OCI-LY1 (cell line): ENCODE measurements at regions not wholly inside any gene's neighbourhood (a gene's known extent, or its start where the extent isn't known, plus 50 kb on each side); places are given as distances from the start of the nearest gene placed in this dataset.

Experiments
- H2AFZ ChIP-seq: fragments of 200-600 bp; sonication (generic), shearing (Covaris generic); 2 replicates; pipeline ENCODE4 v1.6.0; 2014; ENCODE audit warnings: antibody characterized with exemption, mild to moderate bottlenecking, low read length
- H3F3A ChIP-seq: fragments of 200-600 bp; sonication (generic), shearing (Covaris generic); 2 replicates; pipeline ENCODE4 v1.6.0; 2014; ENCODE audit warnings: mild to moderate bottlenecking, antibody characterized with exemption, low read length, moderate library complexity; ENCODE audit not compliant: insufficient read depth
- H3K27ac ChIP-seq: fragments of 200-600 bp; sonication (generic); 2 replicates; pipeline ENCODE4 v1.5.1; 2014; ENCODE audit warnings: low read length, mixed run types, mild to moderate bottlenecking, low read depth; ENCODE audit not compliant: poor library complexity, severe bottlenecking
- H3K27me3 ChIP-seq: fragments of 200-600 bp; sonication (generic); 2 replicates; pipeline ENCODE4 v1.6.0; 2014; ENCODE audit warnings: antibody characterized with exemption, mild to moderate bottlenecking, low read length, moderate library complexity; ENCODE audit not compliant: insufficient read depth
- H3K36me3 ChIP-seq: fragments of 200-600 bp; sonication (generic); 2 replicates; pipeline ENCODE4 v1.6.1; 2014; ENCODE audit warnings: mild to moderate bottlenecking, antibody characterized with exemption, low read length, moderate library complexity, mixed read lengths; ENCODE audit not compliant: insufficient read depth
- H3K4me1 ChIP-seq: fragments of 200-600 bp; sonication (generic); 2 replicates; pipeline ENCODE4 v1.5.1; 2014; ENCODE audit warnings: mild to moderate bottlenecking, low read length, moderate library complexity; ENCODE audit not compliant: insufficient read depth, severe bottlenecking
- H3K4me2 ChIP-seq: fragments of 200-600 bp; sonication (generic), shearing (Covaris generic); 2 replicates; pipeline ENCODE4 v1.6.1; 2014; ENCODE audit warnings: low read length
- H3K4me3 ChIP-seq: fragments of 200-600 bp; sonication (generic); 2 replicates; pipeline ENCODE4 v1.5.1; 2014; ENCODE audit warnings: low read length, low read depth, mild to moderate bottlenecking, mixed read lengths; ENCODE audit not compliant: poor library complexity, severe bottlenecking
- H3K79me2 ChIP-seq: fragments of 200-600 bp; shearing (Covaris generic); 2 replicates; pipeline ENCODE4 v1.6.1; 2016; ENCODE audit warnings: mixed run types, low read length, mixed read lengths; ENCODE audit not compliant: insufficient read depth
- H3K9ac ChIP-seq: fragments of 200-600 bp; sonication (generic), shearing (Covaris generic); 2 replicates; pipeline ENCODE4 v1.6.1; 2014; ENCODE audit warnings: mild to moderate bottlenecking, low read length, mixed read lengths
- H3K9me2 ChIP-seq: fragments of 200-600 bp; sonication (generic), shearing (Covaris generic); 2 replicates; pipeline ENCODE4 v1.6.1; 2014; ENCODE audit warnings: low read depth, mild to moderate bottlenecking, low read length, mixed read lengths
- H3K9me3 ChIP-seq: fragments of 200-600 bp; shearing (Covaris generic); 2 replicates; pipeline ENCODE4 v1.6.1; 2014; ENCODE audit warnings: low read length, mixed read lengths
- H4K20me1 ChIP-seq: fragments of 200-600 bp; sonication (generic), shearing (Covaris generic); 2 replicates; pipeline ENCODE4 v1.6.0; 2016; ENCODE audit warnings: mild to moderate bottlenecking, low read length; ENCODE audit not compliant: insufficient read depth
- CTCF ChIP-seq: fragments of 200-600 bp; sonication (generic), shearing (Covaris generic); IDR thresholded peaks from 2 replicates; pipeline ENCODE4 v1.5.1; 2017; ENCODE audit warnings: mild to moderate bottlenecking, antibody characterized with exemption, low read length, moderate library complexity, mixed read lengths
- EZH2 ChIP-seq: fragments of 200-600 bp; sonication (generic), shearing (Covaris generic); IDR thresholded peaks from 2 replicates; pipeline ENCODE4 v1.8.0; 2017; ENCODE audit warnings: borderline replicate concordance, mixed run types, mild to moderate bottlenecking, antibody characterized with exemption, low read length, moderate library complexity, mixed read lengths

- H3K9me2 ChIP-seq: no peaks in the 10 kb centered on the region
Observed at GRCh38 chr14:23827100-23827892, 126.3 kb upstream of the DHRS4 start.

GRCh38 chr14:23828001-23828400, 125.6 kb upstream of the DHRS4 start:
- Histone ChIP-seq H3K4me2 (no peak overlapping the region), H3K27me3 (no peaks in the 10 kb centered on the region), H4K20me1 (no peaks in the 10 kb centered on the region), H3K9me3 (no peaks in the 10 kb centered on the region), H3K4me3 (no peak overlapping the region), H3K36me3 (no peaks in the 10 kb centered on the region), H3K79me2 (no peaks in the 10 kb centered on the region), H3F3A (no peaks in the 10 kb centered on the region), H2AFZ (no peak overlapping the region), H3K4me1 (no peaks in the 10 kb centered on the region), H3K27ac (no peak overlapping the region), H3K9ac (no peak overlapping the region), H3K9me2 (no peaks in the 10 kb centered on the region)
- TF ChIP-seq CTCF (no peak), EZH2 (no peak)

More at GRCh38 chr14:23827100-23827892, 126.3 kb upstream of the DHRS4 start:
- no peaks in the 10 kb centered on the region for H3K79me2 ChIP-seq
- no peak overlapping the region for H2AFZ ChIP-seq
- H3K4me2 ChIP-seq: no peak overlapping the region
- H3F3A ChIP-seq: no peaks in the 10 kb centered on the region
- H3K27me3 ChIP-seq: no peaks in the 10 kb centered on the region
- H4K20me1 ChIP-seq: no peaks in the 10 kb centered on the region
- H3K4me1 ChIP-seq: no peaks in the 10 kb centered on the region
- TF ChIP-seq EZH2: no peak
- TF ChIP-seq CTCF: no peak
- no peak overlapping the region for H3K9ac ChIP-seq
- H3K27ac ChIP-seq: no peak overlapping the region
- H3K36me3 ChIP-seq: no peaks in the 10 kb centered on the region
- H3K9me3 ChIP-seq: no peaks in the 10 kb centered on the region
- no peak overlapping the region for H3K4me3 ChIP-seq

- H3K9me3 ChIP-seq: no peaks in the 10 kb centered on the region
- no peak overlapping the region for H3K4me2 ChIP-seq
- H3K4me1 ChIP-seq: no peaks in the 10 kb centered on the region
- no peaks in the 10 kb centered on the region for H3K27me3 ChIP-seq
- TF ChIP-seq EZH2: no peak
- no peak for TF ChIP-seq CTCF
- H3K9ac ChIP-seq: no peak overlapping the region
- H4K20me1 ChIP-seq: no peaks in the 10 kb centered on the region
- no peak overlapping the region for H3K27ac ChIP-seq
- H3F3A ChIP-seq: no peaks in the 10 kb centered on the region
- no peaks in the 10 kb centered on the region for H3K79me2 ChIP-seq
- no peaks in the 10 kb centered on the region for H3K9me2 ChIP-seq
- no peak overlapping the region for H2AFZ ChIP-seq
- no peaks in the 10 kb centered on the region for H3K36me3 ChIP-seq
- no peak overlapping the region for H3K4me3 ChIP-seq
Observed at GRCh38 chr14:23828616-23829015, 125.0 kb upstream of the DHRS4 start.
